Endothelial cell of umbilical vein (primary cell): ENCODE measurements at regions not wholly inside any gene's neighbourhood (a gene's known extent, or its start where the extent isn't known, plus 50 kb on each side); places are given as distances from the start of the nearest gene placed in this dataset.

ENCODE experiments used
- BruUV-seq: library from RNA; stranded (reverse); fragments of 400-500 nt; replicated peaks from 2 replicates; lab custom pipeline; 2021; lab: Mats Ljungman, UMichigan
- CTCF ChIA-PET: fragments of 300-600, 350-600 bp; sonication (Branson Sonifier 250); formaldehyde crosslinking; loops from one replicate; lab custom pipeline; 2021; ENCODE audit warnings: antibody characterized with exemption, inconsistent platforms; lab: Charles Lee
- POLR2A ChIA-PET: fragments of 300-600, 350-600 bp; sonication (Branson Sonifier 250); formaldehyde crosslinking; loops from one replicate; lab custom pipeline; 2021; ENCODE audit warnings: antibody characterized with exemption, inconsistent platforms; lab: Charles Lee
- DNase-seq: peaks from one replicate; pipeline ENCODE4 v3.0.0-alpha.2; 2011; ENCODE audit warnings: low read depth, low spot score
- FAIRE-seq: peaks from 2 replicates; lab custom pipeline; 2011; peaks lifted over from hg19 to GRCh38; lab: Jason Lieb, UNC
- H2AFZ ChIP-seq: 2 replicates; pipeline ENCODE4 v1.6.0; 2012; ENCODE audit warnings: low read depth, low read length, control low read depth, inconsistent platforms
- H3K27ac ChIP-seq: 2 replicates; pipeline ENCODE4 v1.5.1; 2011; ENCODE audit warnings: low read depth, mild to moderate bottlenecking, control low read depth, low read length, moderate library complexity; ENCODE audit not compliant: insufficient read depth
- H3K27me3 ChIP-seq, 2 experiments: 2 replicates each; pipeline versions ENCODE4 v1.6.0 to v1.6.1; 2011; ENCODE audit warnings: low read length in 2 of 2, mixed read lengths in 1 of 2; ENCODE audit not compliant: control insufficient read depth in 2 of 2, insufficient read depth in 2 of 2
- H3K36me3 ChIP-seq, 2 experiments: 2 replicates in 1 of 2; 3 replicates in 1 of 2; pipeline ENCODE4 v1.5.1; 2011; ENCODE audit warnings: low read length in 2 of 2, mild to moderate bottlenecking in 1 of 2, moderate library complexity in 1 of 2; ENCODE audit not compliant: control insufficient read depth in 2 of 2, insufficient read depth in 2 of 2; ENCODE audit errors: extremely low read depth in 1 of 2
- H3K4me1 ChIP-seq: 3 replicates; pipeline ENCODE4 v1.5.1; 2011; ENCODE audit warnings: mild to moderate bottlenecking, low read length; ENCODE audit not compliant: control insufficient read depth, insufficient read depth; ENCODE audit errors: extremely low read depth
- H3K4me2 ChIP-seq: 2 replicates; pipeline ENCODE4 v1.6.1; 2011; ENCODE audit warnings: low read length, control low read depth, mixed read lengths; ENCODE audit not compliant: insufficient read depth
- H3K4me3 ChIP-seq, 3 experiments: fragments of 200-600 bp in 1 of 3; sonication (generic), shearing (Covaris generic) in 1 of 3; replicated peaks in 1 of 3; 2 replicates each; pipeline ENCODE4 v1.5.1; 2011 to 2016; ENCODE audit warnings: control low read depth in 3 of 3, low read length in 3 of 3, mild to moderate bottlenecking in 2 of 3, inconsistent platforms in 1 of 3, low read depth in 1 of 3, moderate library complexity in 1 of 3; ENCODE audit not compliant: insufficient read depth in 1 of 3
- H3K79me2 ChIP-seq: 2 replicates; pipeline ENCODE4 v1.6.0; 2012; ENCODE audit warnings: low read length, inconsistent platforms; ENCODE audit not compliant: control insufficient read depth, insufficient read depth
- H3K9ac ChIP-seq: replicated peaks from 2 replicates; pipeline ENCODE3; 2011; ENCODE audit warnings: low read length, control low read depth; ENCODE audit not compliant: insufficient read depth; ENCODE audit errors: extremely low read depth
- H3K9me1 ChIP-seq: replicated peaks from 3 replicates; pipeline ENCODE4 v1.6.0; 2011; ENCODE audit warnings: mild to moderate bottlenecking, low read length; ENCODE audit not compliant: control insufficient read depth, insufficient read depth; ENCODE audit errors: extremely low read depth
- H3K9me3 ChIP-seq: replicated peaks from 2 replicates; pipeline ENCODE4 v1.5.1; 2012; ENCODE audit warnings: low read length, inconsistent platforms; ENCODE audit not compliant: control insufficient read depth, insufficient read depth
- H4K20me1 ChIP-seq: replicated peaks from 2 replicates; pipeline ENCODE3; 2011; ENCODE audit warnings: mild to moderate bottlenecking, low read length; ENCODE audit not compliant: control insufficient read depth, insufficient read depth; ENCODE audit errors: extremely low read depth
- CTCF ChIP-seq, 2 donors: IDR thresholded peaks; 1 replicate in 1 of 2; 2 replicates in 1 of 2; pipeline ENCODE4 v1.5.1; 2011; ENCODE audit warnings: low read length in 2 of 2, mild to moderate bottlenecking in 2 of 2, moderate library complexity in 2 of 2, control low read depth in 1 of 2, inconsistent platforms in 1 of 2, low read depth in 1 of 2; ENCODE audit not compliant: insufficient read depth in 1 of 2; ENCODE audit errors: extremely low read depth in 1 of 2
- EZH2 ChIP-seq: IDR thresholded peaks from 2 replicates; pipeline ENCODE4 v1.6.1; 2012; ENCODE audit warnings: borderline replicate concordance, low read depth, mild to moderate bottlenecking, moderate library complexity, low read length, inconsistent platforms; ENCODE audit not compliant: severe bottlenecking
- FOS ChIP-seq: IDR thresholded peaks from 2 replicates; pipeline ENCODE4 v1.6.1; 2011; ENCODE audit warnings: mild to moderate bottlenecking, low read length, moderate library complexity, borderline replicate concordance; ENCODE audit not compliant: insufficient read depth
- GATA2 ChIP-seq: IDR thresholded peaks from 2 replicates; pipeline ENCODE4 v1.7.0; 2011; ENCODE audit warnings: low read depth, mild to moderate bottlenecking, moderate library complexity, mixed read lengths, low read length; ENCODE audit not compliant: insufficient read length, insufficient read depth
- JUN ChIP-seq: IDR thresholded peaks from 2 replicates; pipeline ENCODE4 v1.6.1; 2011; ENCODE audit warnings: borderline replicate concordance, low read depth; ENCODE audit not compliant: insufficient read length, insufficient read depth
- MAX ChIP-seq: IDR thresholded peaks from 2 replicates; pipeline ENCODE4 v1.6.1; 2011; ENCODE audit not compliant: insufficient read depth, insufficient read length
- MYC ChIP-seq: IDR thresholded peaks from one replicate; pipeline ENCODE4 v1.6.1; 2011; ENCODE audit warnings: mild to moderate bottlenecking, low read depth, low read length
- POLR2A ChIP-seq: IDR thresholded peaks from 2 replicates; pipeline ENCODE4 v1.6.1; 2012; ENCODE audit warnings: low read depth, mild to moderate bottlenecking, control low read depth, low read length
- POLR2AphosphoS5 ChIP-seq: IDR thresholded peaks from 2 replicates; pipeline ENCODE4 v1.6.1; 2012; ENCODE audit warnings: low read depth, mild to moderate bottlenecking, control low read depth, low read length, moderate library complexity; ENCODE audit not compliant: insufficient read depth
- dilution Hi-C: fragments of 300-500 bp; cut with MboI; formaldehyde crosslinking; loops from one replicate; pipeline ENCODE4 v1.15.0; 2019; ENCODE audit warnings: low sequenced_read_pairs; ENCODE audit not compliant: extremely low pct_ligation_motif_present
- intact Hi-C: fragments of 100-400 bp; cut with micrococcal nuclease; formaldehyde crosslinking; loops from one replicate; pipeline ENCODE4 v1.10.0; 2022

GRCh38 chr1:219529116-219529515 lies 83.8 kb downstream of the ZC3H11B start:
- TF ChIP-seq EZH2 (no peak), MYC (no peak), MAX (no peak), FOS (no peak), CTCF (IDR thresholded peaks at IDR 0.05; ENCODE audit: extremely low read depth in 1 of 2, insufficient read depth in 1 of 2, low read depth in 1 of 2, low read length in 2 of 2) (no peak), POLR2AphosphoS5 (no peak), GATA2 (no peak), JUN (no peak), POLR2A (no peak)
- no peaks in the 10 kb centered on the region for H3K27me3 ChIP-seq
- BruUV-seq: no TSS peak

More at GRCh38 chr1:219529116-219529515, 83.8 kb downstream of the ZC3H11B start:
- no peaks in the 10 kb centered on the region for H3K4me1 ChIP-seq
- no peak overlapping the region for H2AFZ ChIP-seq
- H3K27ac ChIP-seq: no peak overlapping the region
- no peak overlapping the region for H3K4me3 ChIP-seq
- CTCF ChIA-PET: no interaction called here
- dilution Hi-C loops (no loop called here), intact Hi-C loops (no loop called here)
- FAIRE-seq (no peak), DNase-seq (no peak)
- POLR2A ChIA-PET: no interaction called here
- no peaks in the 10 kb centered on the region for H4K20me1 ChIP-seq
- H3K79me2 ChIP-seq: no peaks in the 10 kb centered on the region
- no peaks in the 10 kb centered on the region for H3K9me1 ChIP-seq
- no peaks in the 10 kb centered on the region for H3K36me3 ChIP-seq
- no peaks in the 10 kb centered on the region for H3K9me3 ChIP-seq
- no peak overlapping the region for H3K4me2 ChIP-seq
- no peak overlapping the region for H3K9ac ChIP-seq
